ENCODE measurements at regions not wholly inside any gene's neighbourhood (a gene's known extent, or its start where the extent isn't known, plus 50 kb on each side); places are given as distances from the start of the nearest gene placed in this dataset.

- DNase-seq: no peak
Measured at GRCh38 chr15:47484059-47484458, 233.2 kb upstream of the SEMA6D start.

GRCh38 chr15:47484997-47485396 lies 232.3 kb upstream of the SEMA6D start:
- no peak for DNase-seq

GRCh38 chr15:47485419-47485818 lies 231.9 kb upstream of the SEMA6D start:
- DNase-seq: no peak

- no peak for DNase-seq
Measured at GRCh38 chr15:47486040-47486439, 231.3 kb upstream of the SEMA6D start.

GRCh38 chr15:47492195-47492594 lies 225.1 kb upstream of the SEMA6D start:
- DNase-seq: no peak

GRCh38 chr15:47493357-47494247 lies 223.7 kb upstream of the SEMA6D start:
- DNase-seq: no peak

- no peak for DNase-seq
Measured at GRCh38 chr15:47496343-47497185, 220.7 kb upstream of the SEMA6D start.

GRCh38 chr15:47500842-47501241 lies 216.5 kb upstream of the SEMA6D start:
- DNase-seq: no peak

- no peak for DNase-seq
Measured at GRCh38 chr15:47502041-47502440, 215.3 kb upstream of the SEMA6D start.

- DNase-seq: no peak
Measured at GRCh38 chr15:47503876-47504275, 213.4 kb upstream of the SEMA6D start.

- no peak for DNase-seq
Measured at GRCh38 chr15:47504624-47505256, 212.6 kb upstream of the SEMA6D start.

GRCh38 chr15:47505712-47506328 lies 211.5 kb upstream of the SEMA6D start:
- no peak for DNase-seq

- DNase-seq: no peak
Measured at GRCh38 chr15:47506329-47507100, 210.8 kb upstream of the SEMA6D start.

GRCh38 chr15:47507221-47507985 lies 209.9 kb upstream of the SEMA6D start:
- DNase-seq: no peak

- no peak for DNase-seq
Measured at GRCh38 chr15:47511261-47511660, 206.0 kb upstream of the SEMA6D start.

GRCh38 chr15:47513471-47513870 lies 203.8 kb upstream of the SEMA6D start:
- DNase-seq: no peak

GRCh38 chr15:47514200-47514652 lies 203.1 kb upstream of the SEMA6D start:
- DNase-seq: no peak

GRCh38 chr15:47516558-47516957 lies 200.7 kb upstream of the SEMA6D start:
- no peak for DNase-seq

- no peak for DNase-seq
Measured at GRCh38 chr15:47516972-47517371, 200.3 kb upstream of the SEMA6D start.

- no peak for DNase-seq
Measured at GRCh38 chr15:47517737-47518136, 199.6 kb upstream of the SEMA6D start.

Measured in right kidney (tissue), 1 donor.